Sigmoid colon (tissue), 6 donors: ENCODE measurements at regions not wholly inside any gene's neighbourhood (a gene's known extent, or its start where the extent isn't known, plus 50 kb on each side); places are given as distances from the start of the nearest gene placed in this dataset.
A peak's percentile ranks its signal among the peaks of the same experiment; 100 is the strongest.

Experiments
- DNase-seq: peaks from one replicate; pipeline ENCODE4 v3.0.0-alpha.2; 2019
- H3K27ac ChIP-seq, 4 donors: fragments of 200-600 bp; sonication (generic); one replicate each; pipeline ENCODE4 v1.5.1; 2016 to 2019; ENCODE audit warnings: mild to moderate bottlenecking in 1 of 4
- H3K27me3 ChIP-seq, 3 donors: fragments of 200-600 bp; sonication (generic); one replicate each; pipeline ENCODE4 v1.5.1; 2019; ENCODE audit warnings: mild to moderate bottlenecking in 1 of 3
- H3K36me3 ChIP-seq, 4 donors: fragments of 200-600 bp; sonication (generic); one replicate each; pipeline ENCODE4 v1.5.1; 2016 to 2019
- H3K4me1 ChIP-seq, 4 donors: fragments of 200-600 bp; sonication (generic); one replicate each; pipeline ENCODE4 v1.5.1; 2017 to 2019
- H3K4me3 ChIP-seq, 4 donors: fragments of 200-600 bp; sonication (generic); one replicate each; pipeline ENCODE4 v1.5.1; 2017 to 2019; ENCODE audit warnings: mild to moderate bottlenecking in 2 of 4, moderate library complexity in 1 of 4
- H3K9me3 ChIP-seq, 4 donors: fragments of 200-600 bp in 3 of 4; sonication (generic) in 3 of 4; one replicate each; pipeline versions ENCODE4 v1.5.1 to v1.6.1; 2013 to 2019
- CTCF ChIP-seq, 4 experiments: fragments of 450-650 bp in 3 of 4; fragments of 200-600 bp in 1 of 4; IDR thresholded peaks; one replicate each; pipeline ENCODE4 v1.5.1; 2016 to 2019; ENCODE audit warnings: antibody characterized with exemption in 4 of 4, mild to moderate bottlenecking in 3 of 4, moderate library complexity in 2 of 4
- EP300 ChIP-seq, 4 donors: sonication (generic); formaldehyde crosslinking; IDR thresholded peaks; one replicate each; pipeline ENCODE4 v1.6.1; 2017; ENCODE audit warnings: antibody characterized with exemption in 4 of 4
- POLR2A ChIP-seq, 2 donors: fragments of 450-650 bp; IDR thresholded peaks; one replicate each; pipeline ENCODE4 v1.6.1; 2016; ENCODE audit warnings: antibody characterized with exemption in 2 of 2, mild to moderate bottlenecking in 2 of 2, moderate library complexity in 2 of 2
- POLR2AphosphoS5 ChIP-seq, 4 donors: sonication (generic); formaldehyde crosslinking; IDR thresholded peaks; one replicate each; pipeline ENCODE4 v1.6.1; 2017; ENCODE audit warnings: antibody characterized with exemption in 4 of 4
- WGBS, 2 donors: extraction: QIAGEN DNeasy Blood & Tissue Kit; methylation state at CpG; one replicate each; pipeline ENCODE4 v1.1.7; 2013; 5-methylcytosine and 5-hydroxymethylcytosine counted together
- intact Hi-C: fragments of 100-400 bp; cut with DNase I; formaldehyde crosslinking; loops from one replicate; pipeline ENCODE4 v1.15.1; 2023
- donor health status: healthy with polysubstance abuse.
- donor health status: healthy.

GRCh38 chr2:10520154-10520553 lies 72.0 kb upstream of the ODC1 start:
- intact Hi-C loops = no loop called here
- DNase-seq = peak; percentile 44
- Histone ChIP-seq H3K9me3 (peaks cover 0 to 16% (median 7%) of the 10 kb centered on the region in 4 donors), H3K4me3 (no peak overlapping the region), H3K4me1 (no peaks in the 10 kb centered on the region), H3K27me3 (no peaks in the 10 kb centered on the region), H3K27ac (no peak overlapping the region), H3K36me3 (no peaks in the 10 kb centered on the region)
- TF ChIP-seq POLR2AphosphoS5 (IDR thresholded peaks at IDR 0.05) (no peak), POLR2A (IDR thresholded peaks at IDR 0.05) (no peak), EP300 (IDR thresholded peaks at IDR 0.05) (no peak), CTCF (IDR thresholded peaks at IDR 0.05) (no peak)
- 82 to 89% methylated on average over 9 of the region's 9 CpGs for WGBS, 2 donors

GRCh38 chr2:10519394-10519740 lies 71.2 kb upstream of the ODC1 start:
- no peaks in the 10 kb centered on the region for H3K27me3 ChIP-seq

GRCh38 chr2:10518470-10519393 lies 70.6 kb upstream of the ODC1 start:
- 91 to 92% methylated on average over 20 of the region's 20 CpGs for WGBS, 2 donors
- Histone ChIP-seq H3K4me1 (no peaks in the 10 kb centered on the region), H3K4me3 (no peak overlapping the region), H3K9me3 (peaks cover 0 to 19% (median 10%) of the 10 kb centered on the region in 4 donors), H3K27me3 (no peaks in the 10 kb centered on the region), H3K36me3 (no peaks in the 10 kb centered on the region), H3K27ac (no peak overlapping the region)
- DNase-seq = peak; percentile 40
- intact Hi-C loops = no loop called here
- TF ChIP-seq POLR2A (IDR thresholded peaks at IDR 0.05) (no peak), POLR2AphosphoS5 (IDR thresholded peaks at IDR 0.05) (no peak), CTCF (IDR thresholded peaks at IDR 0.05) (no peak), EP300 (IDR thresholded peaks at IDR 0.05) (no peak)

More at GRCh38 chr2:10519394-10519740, 71.2 kb upstream of the ODC1 start:
- no peak overlapping the region for H3K27ac ChIP-seq
- no peaks in the 10 kb centered on the region for H3K4me1 ChIP-seq
- peak; percentile 46 for DNase-seq
- TF ChIP-seq POLR2A (IDR thresholded peaks at IDR 0.05) (no peak), CTCF (IDR thresholded peaks at IDR 0.05) (no peak), POLR2AphosphoS5 (IDR thresholded peaks at IDR 0.05) (no peak), EP300 (IDR thresholded peaks at IDR 0.05) (no peak)
- intact Hi-C loops = no loop called here
- H3K36me3 ChIP-seq = no peaks in the 10 kb centered on the region
- H3K9me3 ChIP-seq = peaks cover 0 to 19% (median 10%) of the 10 kb centered on the region in 4 donors
- WGBS, 2 donors = 93 to 96% methylated on average over 9 of the region's 9 CpGs
- H3K4me3 ChIP-seq = no peak overlapping the region

GRCh38 chr2:10517351-10518043 lies 69.4 kb upstream of the ODC1 start:
- Histone ChIP-seq H3K36me3 (no peaks in the 10 kb centered on the region), H3K9me3 (peaks cover 0 to 19% (median 10%) of the 10 kb centered on the region in 4 donors), H3K4me1 (no peaks in the 10 kb centered on the region), H3K4me3 (no peak overlapping the region), H3K27me3 (no peaks in the 10 kb centered on the region), H3K27ac (no peak overlapping the region)
- 90 to 93% methylated on average over 9 of the region's 9 CpGs for WGBS, 2 donors
- intact Hi-C loops = no loop called here
- DNase-seq = peak; percentile 25
- TF ChIP-seq POLR2AphosphoS5 (IDR thresholded peaks at IDR 0.05) (no peak), CTCF (IDR thresholded peaks at IDR 0.05) (no peak), POLR2A (IDR thresholded peaks at IDR 0.05) (no peak), EP300 (IDR thresholded peaks at IDR 0.05) (no peak)
